HG03280 (cell line): ENCODE measurements at regions not wholly inside any gene's neighbourhood (a gene's known extent, or its start where the extent isn't known, plus 50 kb on each side); places are given as distances from the start of the nearest gene placed in this dataset.

Experiments
- ATAC-seq: cut with Tn5 transposase; IDR thresholded peaks from one replicate; pipeline ENCODE4 v1.9.1; 2021; ENCODE audit warnings: mild to moderate bottlenecking, moderate library complexity; ENCODE audit not compliant: unreplicated experiment

- no peak for ATAC-seq
Observed at GRCh38 chr10:69738858-69739435, 62.8 kb upstream of the COL13A1 start.

DNA sequence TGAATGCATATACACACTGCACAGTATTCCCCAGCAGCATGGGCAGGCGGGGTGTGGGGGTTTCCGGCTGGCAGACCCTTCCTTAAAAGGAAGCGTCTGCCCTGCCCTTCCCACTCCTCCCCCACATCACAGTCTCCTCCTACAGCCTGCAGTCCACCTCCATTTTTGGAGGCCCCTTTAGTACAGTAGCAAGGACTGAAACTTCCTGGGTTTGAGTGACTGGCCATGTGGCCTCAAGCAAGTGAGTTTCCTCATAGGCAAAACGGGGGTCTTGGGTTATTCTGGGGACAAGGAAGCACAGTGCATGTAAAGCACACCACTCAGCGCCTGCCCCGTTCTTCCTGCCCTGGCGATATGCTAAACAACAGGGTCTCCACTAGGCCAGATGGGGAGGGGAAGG, 62.1 kb upstream of the COL13A1 start:
- ATAC-seq, result no peak

- ATAC-seq, result no peak
Observed at GRCh38 chr10:69740126-69740525, 61.6 kb upstream of the COL13A1 start.

GRCh38 chr10:69741252-69741651, 60.5 kb upstream of the COL13A1 start:
- ATAC-seq, result no peak

DNA sequence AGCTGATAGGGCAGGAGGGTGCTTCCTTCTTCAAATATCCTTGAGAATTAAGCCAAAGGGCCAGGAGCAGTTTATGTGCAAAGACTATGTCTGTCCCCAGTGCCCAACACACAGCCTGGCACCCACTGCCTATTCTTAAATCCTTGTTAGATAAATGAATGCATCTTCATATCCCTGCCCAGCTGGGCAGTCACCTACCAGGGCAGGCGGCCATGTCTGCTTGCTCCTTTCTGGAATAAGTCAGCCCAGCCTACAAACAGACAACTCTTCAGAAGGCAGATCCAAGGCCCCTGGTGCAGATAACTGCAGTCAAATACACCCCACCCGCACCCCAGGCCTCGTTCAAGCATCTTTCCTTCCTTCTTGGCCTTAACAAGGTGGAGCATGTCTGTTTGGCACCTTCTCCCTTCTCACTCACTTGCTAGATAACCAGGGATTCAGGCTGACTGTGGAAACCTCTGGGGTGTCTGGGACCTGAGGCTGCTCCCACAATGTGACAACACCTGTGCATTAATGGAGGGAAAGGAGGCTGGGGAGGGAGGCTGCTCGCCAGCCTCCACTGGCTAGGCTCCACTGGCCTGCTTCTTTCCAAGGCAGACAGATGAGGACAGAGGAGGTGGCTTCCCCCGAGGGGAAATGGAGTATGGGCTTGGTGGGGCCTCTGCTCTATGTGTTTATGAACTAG, 59.9 kb upstream of the COL13A1 start:
- ATAC-seq, result no peak

GRCh38 chr10:69742356-69742695, 59.4 kb upstream of the COL13A1 start:
- ATAC-seq, result no peak

GRCh38 chr10:69742928-69743602, 58.6 kb upstream of the COL13A1 start:
- no peak for ATAC-seq

- no peak for ATAC-seq
Observed at GRCh38 chr10:69744971-69745370, 56.7 kb upstream of the COL13A1 start.

DNA sequence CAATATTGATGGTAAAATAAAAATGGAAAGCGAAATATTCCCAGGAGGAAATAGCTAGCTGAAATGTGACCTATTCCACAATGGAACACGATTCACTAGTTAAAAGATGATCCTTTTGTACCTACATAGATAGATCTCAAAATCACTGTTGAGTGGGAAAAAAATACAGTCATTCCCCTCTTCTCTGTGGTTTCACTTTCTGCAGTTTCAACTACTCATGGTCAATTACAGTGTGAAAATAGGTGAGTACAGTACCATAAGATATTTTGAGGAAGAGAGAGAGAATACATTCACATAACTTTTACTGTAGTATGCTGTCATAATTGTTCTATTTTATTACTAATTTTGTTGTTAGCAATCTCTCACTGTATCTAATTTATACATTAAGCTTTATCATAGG, 56.0 kb upstream of the COL13A1 start:
- no peak for ATAC-seq

DNA sequence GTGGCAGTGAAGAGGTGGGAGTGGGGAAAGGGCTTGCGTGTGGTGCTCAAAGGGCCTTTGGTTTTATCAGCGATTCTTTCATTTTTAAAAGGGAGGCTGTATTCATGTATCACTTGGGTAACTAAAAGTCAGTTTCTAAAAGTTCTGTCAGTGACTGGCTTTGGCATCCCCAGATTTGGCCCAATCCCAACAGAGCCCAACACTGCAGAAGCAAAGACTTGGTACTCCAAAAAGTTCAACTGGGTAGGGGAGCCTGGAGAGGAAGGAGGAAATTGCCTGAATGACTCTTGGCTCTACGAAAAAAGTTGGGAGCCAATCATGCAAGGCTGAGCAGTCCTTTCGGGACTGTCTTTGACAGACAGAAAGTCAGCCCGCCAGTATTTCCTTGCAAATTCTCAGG, 54.5 kb upstream of the COL13A1 start:
- no peak for ATAC-seq

- ATAC-seq, result no peak
Observed at GRCh38 chr10:69748621-69749020, 53.1 kb upstream of the COL13A1 start.

DNA sequence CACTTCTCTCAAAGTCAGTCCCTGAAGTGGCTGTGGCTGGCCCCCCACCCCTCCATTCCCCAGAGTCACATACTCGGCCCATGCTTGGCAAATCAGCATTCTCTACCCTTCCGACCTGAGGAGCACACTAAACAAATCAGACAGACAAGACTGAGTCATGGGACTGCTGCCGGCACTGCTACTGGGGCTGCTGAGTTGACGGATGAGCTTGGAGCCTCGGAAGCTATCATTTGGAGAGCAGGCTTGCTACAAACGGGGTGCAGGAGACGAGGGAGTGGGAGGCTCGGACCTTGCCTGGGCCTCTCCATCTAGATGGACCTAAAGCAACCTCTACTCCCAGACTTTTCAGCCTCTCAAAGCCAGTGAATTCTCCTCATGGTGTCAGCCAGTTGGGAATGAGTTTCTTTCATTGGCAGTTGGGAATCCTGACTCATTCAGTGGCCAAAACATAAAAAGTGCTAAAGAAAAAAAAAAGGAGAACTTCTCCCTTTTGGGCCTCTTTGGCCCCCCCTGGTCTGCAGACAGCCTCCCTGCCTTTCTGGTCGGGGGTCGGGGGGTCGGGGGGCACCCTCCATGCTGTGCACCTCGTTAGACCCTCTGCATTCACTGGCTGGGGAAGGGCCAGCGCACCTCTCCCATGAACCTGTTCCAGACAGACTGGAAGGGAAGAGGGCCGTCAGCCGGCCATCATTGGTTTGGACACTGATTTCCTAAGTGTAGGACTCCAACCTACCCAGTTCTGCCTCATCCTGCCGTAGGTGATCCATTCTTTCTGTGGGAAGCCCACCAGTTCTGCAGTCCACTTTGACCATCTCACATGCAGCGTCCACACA, 52.3 kb upstream of the COL13A1 start:
- no peak for ATAC-seq

DNA sequence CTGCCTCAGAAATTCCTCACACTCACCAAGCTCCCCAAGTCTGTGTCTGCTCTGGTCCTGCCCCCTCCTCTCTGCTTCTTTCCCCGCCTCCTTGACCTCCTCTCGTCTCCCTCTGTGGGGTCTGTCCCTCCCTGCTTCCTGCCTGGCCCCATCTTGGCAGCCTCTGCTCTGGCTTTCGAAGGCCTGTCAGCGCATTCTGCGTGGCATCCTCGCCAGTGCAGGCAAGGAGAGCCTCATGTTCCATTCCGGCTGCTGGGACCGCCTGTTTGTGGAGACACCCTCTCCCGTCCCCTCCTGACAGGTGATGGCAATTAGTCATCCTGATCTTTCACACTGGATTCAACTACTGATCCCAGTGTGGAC, 51.7 kb upstream of the COL13A1 start:
- no peak for ATAC-seq

- no peak for ATAC-seq
Observed at GRCh38 chr10:69750725-69751124, 51.0 kb upstream of the COL13A1 start.

GRCh38 chr10:69751214-69751613, 50.5 kb upstream of the COL13A1 start:
- no peak for ATAC-seq
